GM12878 (cell line): ENCODE measurements at regions not wholly inside any gene's neighbourhood (a gene's known extent, or its start where the extent isn't known, plus 50 kb on each side); places are given as distances from the start of the nearest gene placed in this dataset.

Experiments
- ATAC-seq: fragments of 200-7000 bp; cut with Tn5 transposase; 3 replicates; pipeline ENCODE4 v1.9.1; 2020; ENCODE audit warnings: mild to moderate bottlenecking, moderate library complexity
- BruUV-seq: library from RNA; stranded (reverse); fragments of 400-500 nt; replicated peaks from 2 replicates; lab custom pipeline; 2021; lab: Mats Ljungman, UMichigan
- CTCF ChIA-PET: fragments of 300-600 bp; sonication (Branson Sonifier 250); formaldehyde crosslinking; extraction: SDS; loops from one replicate; lab custom pipeline; 2021; ENCODE audit warnings: inconsistent platforms; lab: Yijun Ruan, JAX
- POLR2A ChIA-PET: fragments of 350-600 bp; formaldehyde crosslinking; extraction: SDS; loops from one replicate; lab custom pipeline; 2021; ENCODE audit warnings: inconsistent platforms; lab: Charles Lee
- RAD21 ChIA-PET: fragments of 300-600 bp; sonication (Branson Sonifier 250); formaldehyde crosslinking; loops from one replicate; lab custom pipeline; 2023; ENCODE audit warnings: antibody characterized with exemption; ENCODE audit not compliant: unreplicated experiment; lab: Charles Lee
- SMC1A ChIA-PET: fragments of 300-600 bp; sonication (Branson Sonifier 250); formaldehyde crosslinking; loops from one replicate; lab custom pipeline; 2023; ENCODE audit not compliant: unreplicated experiment, uncharacterized antibody; lab: Charles Lee
- DNase-seq: peaks from one replicate; pipeline ENCODE4 v3.0.0-alpha.2; 2011; ENCODE audit warnings: low read depth, low spot score
- FAIRE-seq: peaks from 3 replicates; lab custom pipeline; 2011; peaks lifted over from hg19 to GRCh38; lab: Jason Lieb, UNC
- H2AFZ ChIP-seq: 2 replicates; pipeline ENCODE4 v1.6.0; 2011; ENCODE audit warnings: low read depth, low read length, control low read depth; ENCODE audit not compliant: control insufficient read depth
- H3K27ac ChIP-seq: 2 replicates; pipeline ENCODE4 v1.5.1; 2011; ENCODE audit warnings: control low read depth; ENCODE audit not compliant: control insufficient read depth, insufficient read depth
- H3K27me3 ChIP-seq, 2 experiments: replicated peaks in 1 of 2; 2 replicates each; pipeline versions ENCODE4 v1.6.0 to v1.6.1; 2011; ENCODE audit warnings: low read length in 1 of 2; ENCODE audit not compliant: control insufficient read depth in 2 of 2, insufficient read depth in 2 of 2
- H3K36me3 ChIP-seq, 2 experiments: 2 replicates each; pipeline ENCODE4 v1.5.1; 2011; ENCODE audit warnings: low read length in 1 of 2; ENCODE audit not compliant: control insufficient read depth in 2 of 2, insufficient read depth in 2 of 2
- H3K4me1 ChIP-seq: 2 replicates; pipeline ENCODE4 v1.6.1; 2011; ENCODE audit warnings: mild to moderate bottlenecking, low read length, moderate library complexity, mixed read lengths; ENCODE audit not compliant: control insufficient read depth, insufficient read depth
- H3K4me2 ChIP-seq: 2 replicates; pipeline ENCODE4 v1.6.0; 2011; ENCODE audit warnings: control low read depth; ENCODE audit not compliant: control insufficient read depth, insufficient read depth
- H3K4me3 ChIP-seq: fragments of 200-600 bp; sonication (generic); 2 replicates; pipeline ENCODE4 v1.5.1; 2016
- H3K79me2 ChIP-seq: 2 replicates; pipeline ENCODE4 v1.6.0; 2011; ENCODE audit warnings: low read length; ENCODE audit not compliant: control insufficient read depth, insufficient read depth
- H3K9ac ChIP-seq: 2 replicates; pipeline ENCODE4 v1.8.0; 2011; ENCODE audit warnings: low read length, control low read depth, mixed read lengths; ENCODE audit not compliant: control insufficient read depth, insufficient read depth
- H3K9me3 ChIP-seq: replicated peaks from 3 replicates; pipeline ENCODE4 v1.5.1; 2011; ENCODE audit warnings: mild to moderate bottlenecking, low read length; ENCODE audit not compliant: control insufficient read depth, insufficient read depth
- H4K20me1 ChIP-seq: 2 replicates; pipeline ENCODE4 v1.6.0; 2011; ENCODE audit not compliant: control insufficient read depth, insufficient read depth
- HDAC2 ChIP-seq: fragments of 200-600 bp; sonication (generic); IDR thresholded peaks from 2 replicates; pipeline ENCODE4 v1.6.1; 2017
- HDAC6 ChIP-seq: fragments of 200-600 bp; sonication (generic); IDR thresholded peaks from one replicate; pipeline ENCODE4 v1.8.0; 2017; ENCODE audit warnings: antibody characterized with exemption; ENCODE audit not compliant: unreplicated experiment
- NFYB ChIP-seq: IDR thresholded peaks from 2 replicates; pipeline ENCODE4 v1.6.1; 2011; ENCODE audit warnings: low read depth, mild to moderate bottlenecking, low read length, improper control_type of control experiment, moderate library complexity; ENCODE audit not compliant: insufficient read depth
- NR2C1 ChIP-seq: fragments of 450-650 bp; IDR thresholded peaks from 2 replicates; pipeline ENCODE4 v1.6.1; 2017; ENCODE audit warnings: antibody characterized with exemption, mild to moderate bottlenecking, moderate library complexity
- ZNF592 ChIP-seq: fragments of 450-650 bp; IDR thresholded peaks from 2 replicates; pipeline ENCODE4 v1.6.1; 2017; ENCODE audit warnings: mild to moderate bottlenecking, moderate library complexity
- ZNF622 ChIP-seq: fragments of 450-650 bp; IDR thresholded peaks from 2 replicates; pipeline ENCODE4 v1.6.1; 2017; ENCODE audit warnings: mild to moderate bottlenecking, inconsistent platforms
- WGBS: methylation state at CpG from one replicate; pipeline ENCODE4 v1.1.6; 2016; ENCODE audit warnings: low lambda C conversion rate; ENCODE audit not compliant: insufficient replicate concordance, insufficient coverage; ENCODE audit errors: missing lambda C conversion rate; 5-methylcytosine and 5-hydroxymethylcytosine counted together
- in situ Hi-C: fragments of 300-500 bp; cut with MboI; formaldehyde crosslinking; loops from 9 replicates; pipeline ENCODE4 v1.14.3; 2018; ENCODE audit warnings: mixed read lengths
- intact Hi-C: fragments of 100-400 bp; cut with micrococcal nuclease; formaldehyde crosslinking; loops from one replicate; pipeline ENCODE4 v1.14.2; 2022; ENCODE audit not compliant: unreplicated experiment

- TF ChIP-seq NFYB: no peak
These were observed 1643.2 kb upstream of the PRR20A start (continued) for GRCh38 chr13:55497486-55497885.

- CTCF ChIA-PET: no interaction called here
- no peaks in the 10 kb centered on the region for H3K9me3 ChIP-seq
- no peaks in the 10 kb centered on the region for H3K36me3 ChIP-seq
- no peak overlapping the region for H3K27ac ChIP-seq
- FAIRE-seq (no peak), ATAC-seq (no peak), DNase-seq (no peak)
- no peak for TF ChIP-seq ZNF622
- TF ChIP-seq HDAC2: no peak
- TF ChIP-seq ZNF592: no peak
- TF ChIP-seq HDAC6: no peak
- no peak for TF ChIP-seq NR2C1
- no peak overlapping the region for H3K4me3 ChIP-seq
- SMC1A ChIA-PET: no interaction called here
- H3K4me1 ChIP-seq: no peaks in the 10 kb centered on the region
- POLR2A ChIA-PET: no interaction called here
- 0% methylated on average over 2 of the region's 2 CpGs for WGBS
- intact Hi-C loops: no loop called here
- H4K20me1 ChIP-seq: no peaks in the 10 kb centered on the region
- RAD21 ChIA-PET: no interaction called here
- H3K9ac ChIP-seq: no peak overlapping the region
- no TSS peak for BruUV-seq
- no peak overlapping the region for H3K4me2 ChIP-seq
- no peaks in the 10 kb centered on the region for H3K27me3 ChIP-seq
- H2AFZ ChIP-seq: no peak overlapping the region
- H3K79me2 ChIP-seq: no peaks in the 10 kb centered on the region
- in situ Hi-C loops: no loop called here
These were observed 1640.0 kb upstream of the PRR20A start for GRCh38 chr13:55500694-55501093.
